Prostate gland (tissue), 2 donors: ENCODE measurements at regions not wholly inside any gene's neighbourhood (a gene's known extent, or its start where the extent isn't known, plus 50 kb on each side); places are given as distances from the start of the nearest gene placed in this dataset.

Source experiments
- POLR2AphosphoS5 ChIP-seq: sonication (generic); formaldehyde crosslinking; IDR thresholded peaks from one replicate; pipeline ENCODE4 v1.6.1; 2017; ENCODE audit warnings: antibody characterized with exemption
- TF ChIP-seq, protein P1 (sequence below), 4 experiments: fragments of 200-600 bp in 2 of 4; fragments of 450-650 bp in 2 of 4; sonication (generic) in 2 of 4; IDR thresholded peaks; 1 replicate in 3 of 4; 2 replicates in 1 of 4; pipeline ENCODE4 v1.5.1; 2016 to 2019; ENCODE audit warnings: antibody characterized with exemption in 4 of 4, mild to moderate bottlenecking in 2 of 4, moderate library complexity in 2 of 4

DNA sequence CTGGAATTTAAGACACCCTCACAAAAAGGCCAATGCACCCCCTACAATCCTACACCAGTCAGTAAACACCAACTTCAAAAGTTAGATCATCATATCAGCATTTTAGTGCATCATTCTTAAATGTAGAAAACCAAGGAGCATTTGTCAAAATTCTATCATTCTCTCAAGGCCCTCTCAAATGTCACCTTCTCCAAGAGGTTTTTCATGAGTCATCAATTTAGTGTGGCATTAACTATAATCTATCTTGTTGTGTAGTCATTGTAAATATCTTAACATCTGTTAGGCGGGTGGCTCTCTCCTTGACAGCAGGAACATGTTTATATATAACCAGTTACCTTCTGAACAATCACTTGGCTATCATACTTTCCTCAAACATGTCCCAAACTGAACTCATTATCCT, 62.1 kb upstream of the G2E3 start:
- TF ChIP-seq, protein P1, sequence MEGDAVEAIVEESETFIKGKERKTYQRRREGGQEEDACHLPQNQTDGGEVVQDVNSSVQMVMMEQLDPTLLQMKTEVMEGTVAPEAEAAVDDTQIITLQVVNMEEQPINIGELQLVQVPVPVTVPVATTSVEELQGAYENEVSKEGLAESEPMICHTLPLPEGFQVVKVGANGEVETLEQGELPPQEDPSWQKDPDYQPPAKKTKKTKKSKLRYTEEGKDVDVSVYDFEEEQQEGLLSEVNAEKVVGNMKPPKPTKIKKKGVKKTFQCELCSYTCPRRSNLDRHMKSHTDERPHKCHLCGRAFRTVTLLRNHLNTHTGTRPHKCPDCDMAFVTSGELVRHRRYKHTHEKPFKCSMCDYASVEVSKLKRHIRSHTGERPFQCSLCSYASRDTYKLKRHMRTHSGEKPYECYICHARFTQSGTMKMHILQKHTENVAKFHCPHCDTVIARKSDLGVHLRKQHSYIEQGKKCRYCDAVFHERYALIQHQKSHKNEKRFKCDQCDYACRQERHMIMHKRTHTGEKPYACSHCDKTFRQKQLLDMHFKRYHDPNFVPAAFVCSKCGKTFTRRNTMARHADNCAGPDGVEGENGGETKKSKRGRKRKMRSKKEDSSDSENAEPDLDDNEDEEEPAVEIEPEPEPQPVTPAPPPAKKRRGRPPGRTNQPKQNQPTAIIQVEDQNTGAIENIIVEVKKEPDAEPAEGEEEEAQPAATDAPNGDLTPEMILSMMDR (IDR thresholded peaks at IDR 0.05): no peak
- no peak for TF ChIP-seq POLR2AphosphoS5
